ENCODE measurements at regions not wholly inside any gene's neighbourhood (a gene's known extent, or its start where the extent isn't known, plus 50 kb on each side); places are given as distances from the start of the nearest gene placed in this dataset.

DNA sequence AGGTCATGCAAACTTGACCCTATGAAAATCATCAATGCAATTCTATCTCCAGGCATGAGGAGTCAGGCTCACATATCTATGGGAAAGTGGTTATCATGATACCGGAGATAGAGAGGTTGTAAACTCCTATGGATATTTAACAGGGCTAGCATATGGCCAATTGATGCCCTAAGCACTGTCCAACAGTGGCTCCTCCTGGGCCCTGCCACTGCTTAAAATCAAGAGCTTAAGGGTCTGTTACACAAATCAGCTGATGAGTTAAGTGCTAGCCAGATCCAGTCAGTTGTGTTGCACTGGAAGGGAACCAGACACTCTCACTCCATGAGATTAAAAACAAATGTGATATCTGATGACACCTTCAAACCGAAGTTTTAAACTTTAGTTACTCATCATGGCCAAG, 337.6 kb downstream of the STIM2 start:
- TF ChIP-seq POLR2AphosphoS5 (IDR thresholded peaks at IDR 0.05) (no peak), POLR2A (IDR thresholded peaks at IDR 0.05) (no peak)
- TF ChIP-seq, protein P1, sequence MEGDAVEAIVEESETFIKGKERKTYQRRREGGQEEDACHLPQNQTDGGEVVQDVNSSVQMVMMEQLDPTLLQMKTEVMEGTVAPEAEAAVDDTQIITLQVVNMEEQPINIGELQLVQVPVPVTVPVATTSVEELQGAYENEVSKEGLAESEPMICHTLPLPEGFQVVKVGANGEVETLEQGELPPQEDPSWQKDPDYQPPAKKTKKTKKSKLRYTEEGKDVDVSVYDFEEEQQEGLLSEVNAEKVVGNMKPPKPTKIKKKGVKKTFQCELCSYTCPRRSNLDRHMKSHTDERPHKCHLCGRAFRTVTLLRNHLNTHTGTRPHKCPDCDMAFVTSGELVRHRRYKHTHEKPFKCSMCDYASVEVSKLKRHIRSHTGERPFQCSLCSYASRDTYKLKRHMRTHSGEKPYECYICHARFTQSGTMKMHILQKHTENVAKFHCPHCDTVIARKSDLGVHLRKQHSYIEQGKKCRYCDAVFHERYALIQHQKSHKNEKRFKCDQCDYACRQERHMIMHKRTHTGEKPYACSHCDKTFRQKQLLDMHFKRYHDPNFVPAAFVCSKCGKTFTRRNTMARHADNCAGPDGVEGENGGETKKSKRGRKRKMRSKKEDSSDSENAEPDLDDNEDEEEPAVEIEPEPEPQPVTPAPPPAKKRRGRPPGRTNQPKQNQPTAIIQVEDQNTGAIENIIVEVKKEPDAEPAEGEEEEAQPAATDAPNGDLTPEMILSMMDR (IDR thresholded peaks at IDR 0.05): no peak
